ENCODE measurements at regions not wholly inside any gene's neighbourhood (a gene's known extent, or its start where the extent isn't known, plus 50 kb on each side); places are given as distances from the start of the nearest gene placed in this dataset.
"Not testable (repeated sequence)": the region's sequence is repeated elsewhere in the genome, so short reads cannot be mapped to it uniquely, and the experiment has no call there.

GRCh38 chrX:21225643-21226042 lies 148.6 kb upstream of the CNKSR2 start:
- no peak for DNase-seq

GRCh38 chrX:21228974-21229373 lies 145.2 kb upstream of the CNKSR2 start:
- not testable (repeated sequence) for DNase-seq

GRCh38 chrX:21255032-21255618 lies 119.1 kb upstream of the CNKSR2 start:
- DNase-seq = peak in 1 of 5 experiments; percentile 16

- DNase-seq = no peak
Measured at GRCh38 chrX:21266949-21267348, 107.3 kb upstream of the CNKSR2 start.

GRCh38 chrX:21276736-21277433 lies 97.3 kb upstream of the CNKSR2 start:
- DNase-seq = no peak

- no peak for DNase-seq
Measured at GRCh38 chrX:21289232-21289631, 85.0 kb upstream of the CNKSR2 start.

GRCh38 chrX:21295246-21295820 lies 78.9 kb upstream of the CNKSR2 start:
- no peak for DNase-seq

GRCh38 chrX:21305799-21306336 lies 68.3 kb upstream of the CNKSR2 start:
- peak in 1 of 5 experiments; percentile 80 for DNase-seq

GRCh38 chrX:21319323-21319722 lies 54.9 kb upstream of the CNKSR2 start:
- no peak for DNase-seq
